NB4 (cell line): ENCODE measurements at regions not wholly inside any gene's neighbourhood (a gene's known extent, or its start where the extent isn't known, plus 50 kb on each side); places are given as distances from the start of the nearest gene placed in this dataset.

ENCODE experiments used
- MYC ChIP-seq: IDR thresholded peaks from 2 replicates; pipeline ENCODE4 v1.6.1; 2011; ENCODE audit warnings: low read depth, low read length
- POLR2A ChIP-seq: IDR thresholded peaks from 2 replicates; pipeline ENCODE4 v1.6.1; 2011; ENCODE audit warnings: mild to moderate bottlenecking; ENCODE audit not compliant: insufficient read length; ENCODE audit errors: extremely low read depth
- TF ChIP-seq, protein P1 (sequence below): IDR thresholded peaks from one replicate; pipeline ENCODE4 v1.5.1; 2012; ENCODE audit warnings: low read depth, low read length
- TF ChIP-seq, protein P2 (sequence below): IDR thresholded peaks from 2 replicates; pipeline ENCODE4 v1.6.1; 2011; ENCODE audit warnings: low read depth, low read length

DNA sequence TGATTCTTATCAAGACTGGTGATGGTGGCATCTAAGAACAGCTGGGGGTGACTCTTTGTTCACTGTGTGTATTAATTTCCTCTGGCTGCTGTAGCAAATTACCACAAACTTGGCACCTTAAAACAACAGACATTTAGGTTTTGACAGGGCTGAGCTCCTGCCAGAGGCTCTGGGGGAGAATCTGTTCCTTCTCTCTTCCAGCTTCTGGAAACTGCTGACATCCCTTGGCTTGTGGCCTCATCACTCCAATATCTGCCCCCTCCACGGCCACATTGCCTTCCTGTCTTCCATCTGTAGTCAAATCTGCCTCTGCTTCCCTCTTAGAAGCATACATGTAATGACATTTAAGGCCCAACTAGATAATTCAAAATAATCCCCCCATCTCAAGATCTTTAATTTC is 274.9 kb downstream of the PRL start:
- TF ChIP-seq, protein P1, sequence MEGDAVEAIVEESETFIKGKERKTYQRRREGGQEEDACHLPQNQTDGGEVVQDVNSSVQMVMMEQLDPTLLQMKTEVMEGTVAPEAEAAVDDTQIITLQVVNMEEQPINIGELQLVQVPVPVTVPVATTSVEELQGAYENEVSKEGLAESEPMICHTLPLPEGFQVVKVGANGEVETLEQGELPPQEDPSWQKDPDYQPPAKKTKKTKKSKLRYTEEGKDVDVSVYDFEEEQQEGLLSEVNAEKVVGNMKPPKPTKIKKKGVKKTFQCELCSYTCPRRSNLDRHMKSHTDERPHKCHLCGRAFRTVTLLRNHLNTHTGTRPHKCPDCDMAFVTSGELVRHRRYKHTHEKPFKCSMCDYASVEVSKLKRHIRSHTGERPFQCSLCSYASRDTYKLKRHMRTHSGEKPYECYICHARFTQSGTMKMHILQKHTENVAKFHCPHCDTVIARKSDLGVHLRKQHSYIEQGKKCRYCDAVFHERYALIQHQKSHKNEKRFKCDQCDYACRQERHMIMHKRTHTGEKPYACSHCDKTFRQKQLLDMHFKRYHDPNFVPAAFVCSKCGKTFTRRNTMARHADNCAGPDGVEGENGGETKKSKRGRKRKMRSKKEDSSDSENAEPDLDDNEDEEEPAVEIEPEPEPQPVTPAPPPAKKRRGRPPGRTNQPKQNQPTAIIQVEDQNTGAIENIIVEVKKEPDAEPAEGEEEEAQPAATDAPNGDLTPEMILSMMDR, result no peak
- TF ChIP-seq POLR2A, result no peak
- TF ChIP-seq, protein P2, sequence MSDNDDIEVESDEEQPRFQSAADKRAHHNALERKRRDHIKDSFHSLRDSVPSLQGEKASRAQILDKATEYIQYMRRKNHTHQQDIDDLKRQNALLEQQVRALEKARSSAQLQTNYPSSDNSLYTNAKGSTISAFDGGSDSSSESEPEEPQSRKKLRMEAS, result no peak
- TF ChIP-seq MYC, result no peak
